Fibroblast of mammary gland (primary cell): ENCODE measurements at regions not wholly inside any gene's neighbourhood (a gene's known extent, or its start where the extent isn't known, plus 50 kb on each side); places are given as distances from the start of the nearest gene placed in this dataset.

Experiments
- DNase-seq: peaks from one replicate; pipeline ENCODE4 v3.0.0-alpha.2; 2010; ENCODE audit warnings: low read depth
- H3K4me3 ChIP-seq: 2 replicates; pipeline ENCODE4 v1.5.1; 2011; ENCODE audit warnings: low read depth, mild to moderate bottlenecking, low read length, moderate library complexity; ENCODE audit not compliant: control insufficient read depth
- CTCF ChIP-seq: conservative IDR thresholded peaks from 2 replicates; pipeline ENCODE4 v1.5.1; 2011; ENCODE audit warnings: low read depth, low read length, inconsistent platforms; ENCODE audit not compliant: control insufficient read depth, insufficient read depth

GRCh38 chr9:36485647-36486328 lies 85.7 kb upstream of the RNF38 start:
- no peak for TF ChIP-seq CTCF
- DNase-seq: no peak
- peak overlapping the region; percentile 87 for H3K4me3 ChIP-seq

GRCh38 chr9:36484124-36484523 lies 84.1 kb upstream of the RNF38 start:
- no peak for TF ChIP-seq CTCF
- no peak for DNase-seq
- no peak overlapping the region for H3K4me3 ChIP-seq

- DNase-seq: no peak
- no peak overlapping the region for H3K4me3 ChIP-seq
- TF ChIP-seq CTCF: no peak
Observed at GRCh38 chr9:36479101-36479500, 79.0 kb upstream of the RNF38 start.

GRCh38 chr9:36471359-36471758 lies 71.3 kb upstream of the RNF38 start:
- DNase-seq: peak; percentile 10
- peak overlapping the region; percentile 34 for H3K4me3 ChIP-seq
- no peak for TF ChIP-seq CTCF

- H3K4me3 ChIP-seq: peak overlapping the region; percentile 34
- no peak for TF ChIP-seq CTCF
- DNase-seq: peak; percentile 78
Observed at GRCh38 chr9:36470643-36471290, 70.7 kb upstream of the RNF38 start.

- no peak for TF ChIP-seq CTCF
- DNase-seq: no peak
- no peak overlapping the region for H3K4me3 ChIP-seq
Observed at GRCh38 chr9:36463467-36463866, 63.4 kb upstream of the RNF38 start.
